Stimulated activated CD4-positive, alpha-beta T cell treated with anti-CD3 and anti-CD28 coated beads, TNF-alpha, amount 100 ng/mL, for 24 hours (primary cell): ENCODE measurements at regions not wholly inside any gene's neighbourhood (a gene's known extent, or its start where the extent isn't known, plus 50 kb on each side); places are given as distances from the start of the nearest gene placed in this dataset.

Experiments
- DNase-seq, 3 experiments: peaks; one replicate each; pipeline ENCODE4 v3.0.0-alpha.2; 2020; ENCODE audit warnings: low read depth in 3 of 3

GRCh38 chr18:23386317-23386716, 66.8 kb upstream of the RIOK3 start:
- DNase-seq, result no peak

- DNase-seq, result no peak
Measured at GRCh38 chr18:23387265-23387664, 65.8 kb upstream of the RIOK3 start.

GRCh38 chr18:23388357-23388756, 64.7 kb upstream of the RIOK3 start:
- no peak for DNase-seq

- DNase-seq, result no peak
Measured at GRCh38 chr18:23391156-23391555, 61.9 kb upstream of the RIOK3 start.

- no peak for DNase-seq
Measured at GRCh38 chr18:23397907-23398306, 55.2 kb upstream of the RIOK3 start.

GRCh38 chr18:23398401-23398800, 54.7 kb upstream of the RIOK3 start:
- no peak for DNase-seq

- no peak for DNase-seq
Measured at GRCh38 chr18:23399067-23399466, 54.0 kb upstream of the RIOK3 start.

GRCh38 chr18:23400918-23401317, 52.2 kb upstream of the RIOK3 start:
- no peak for DNase-seq

- no peak for DNase-seq
Measured at GRCh38 chr18:23401400-23402347, 51.4 kb upstream of the RIOK3 start.
